HCT116 (cell line): ENCODE measurements at regions not wholly inside any gene's neighbourhood (a gene's known extent, or its start where the extent isn't known, plus 50 kb on each side); places are given as distances from the start of the nearest gene placed in this dataset.

ENCODE experiments used
- ATAC-seq: fragments of 200-7000 bp; cut with Tn5 transposase; 2 replicates; pipeline ENCODE4 v1.9.1; 2020; ENCODE audit warnings: mild to moderate bottlenecking, moderate library complexity
- BruUV-seq: library from RNA; stranded (reverse); fragments of 400-500 nt; replicated peaks from 2 replicates; lab custom pipeline; 2021; lab: Mats Ljungman, UMichigan
- CTCF ChIA-PET: fragments of 300-600 bp; sonication (Branson Sonifier 250); formaldehyde crosslinking; loops from one replicate; lab custom pipeline; 2021; ENCODE audit warnings: antibody characterized with exemption; lab: Charles Lee
- POLR2A ChIA-PET: fragments of 300-600, 350-600 bp; sonication (Branson Sonifier 250); formaldehyde crosslinking; loops from one replicate; lab custom pipeline; 2021; ENCODE audit warnings: antibody characterized with exemption; lab: Charles Lee
- RAD21 ChIA-PET, 2 experiments: fragments of 300-600 bp; sonication (Branson Sonifier 250); formaldehyde crosslinking; loops; one replicate each; lab custom pipeline; 2023; ENCODE audit warnings: low total read pairs in 2 of 2; ENCODE audit not compliant: uncharacterized antibody in 2 of 2, unreplicated experiment in 2 of 2, low non-redundant PET in 1 of 2; lab: Charles Lee
- DNase-seq: peaks from one replicate; pipeline ENCODE4 v3.0.0-alpha.2; 2010; ENCODE audit warnings: low read depth, low spot score
- H2AFZ ChIP-seq: fragments of 200-600 bp; shearing (Covaris generic), sonication (generic); 2 replicates; pipeline ENCODE4 v1.6.1; 2017; ENCODE audit warnings: low read depth, mixed run types, mixed read lengths, antibody characterized with exemption, low read length; ENCODE audit not compliant: poor library complexity, severe bottlenecking
- H3K27ac ChIP-seq: 2 replicates; pipeline ENCODE4 v1.5.1; 2012; ENCODE audit warnings: low read depth, low read length
- H3K27me3 ChIP-seq: fragments of 200-600 bp; sonication (generic); 2 replicates; pipeline ENCODE4 v1.6.1; 2016; ENCODE audit warnings: mixed run types, low read length, mixed read lengths; ENCODE audit not compliant: insufficient read depth
- H3K36me3 ChIP-seq, 2 experiments: fragments of 200-500 bp in 1 of 2; fragments of 200-600 bp in 1 of 2; sonication (Bioruptor generic) in 1 of 2; sonication (generic) in 1 of 2; 2 replicates each; pipeline versions ENCODE4 v1.5.1 to v1.6.1; 2014 to 2016; ENCODE audit warnings: low read length in 2 of 2, inconsistent platforms in 1 of 2, mixed read lengths in 1 of 2, mixed run types in 1 of 2; ENCODE audit not compliant: insufficient read depth in 2 of 2, control insufficient read depth in 1 of 2
- H3K4me1 ChIP-seq, 2 experiments: fragments of 200-600 bp in 1 of 2; sonication (generic) in 1 of 2; 2 replicates each; pipeline versions ENCODE4 v1.5.1 to v1.6.1; 2012 to 2017; ENCODE audit warnings: low read length in 2 of 2, inconsistent platforms in 1 of 2, mild to moderate bottlenecking in 1 of 2, mixed read lengths in 1 of 2, mixed run types in 1 of 2, moderate library complexity in 1 of 2; ENCODE audit not compliant: insufficient read depth in 2 of 2, control insufficient read depth in 1 of 2
- H3K4me2 ChIP-seq: fragments of 200-600 bp; sonication (generic); 2 replicates; pipeline ENCODE4 v1.6.1; 2017; ENCODE audit warnings: mixed run types, low read length, mixed read lengths
- H3K4me3 ChIP-seq, 2 experiments: fragments of 200-600 bp in 1 of 2; sonication (generic) in 1 of 2; replicated peaks in 1 of 2; 2 replicates each; pipeline ENCODE4 v1.5.1; 2011 to 2016; ENCODE audit warnings: low read length in 2 of 2, control low read depth in 1 of 2, low read depth in 1 of 2, mild to moderate bottlenecking in 1 of 2, mixed read lengths in 1 of 2, mixed run types in 1 of 2
- H3K79me2 ChIP-seq: fragments of 200-600 bp; sonication (generic); 2 replicates; pipeline ENCODE4 v1.6.1; 2017; ENCODE audit warnings: mild to moderate bottlenecking, mixed run types, low read length, moderate library complexity, mixed read lengths; ENCODE audit not compliant: insufficient read depth
- H3K9ac ChIP-seq: fragments of 200-600 bp; sonication (generic); 2 replicates; pipeline ENCODE4 v1.6.1; 2016; ENCODE audit warnings: low read length, mixed read lengths
- H3K9me2 ChIP-seq: fragments of 200-600 bp; sonication (generic), shearing (Covaris generic); 2 replicates; pipeline ENCODE4 v1.6.1; 2017; ENCODE audit warnings: mixed run types, mild to moderate bottlenecking, moderate library complexity; ENCODE audit not compliant: insufficient read depth
- H3K9me3 ChIP-seq, 2 experiments: fragments of 200-500 bp in 1 of 2; fragments of 200-600 bp in 1 of 2; sonication (Bioruptor generic) in 1 of 2; sonication (generic) in 1 of 2; 2 replicates each; pipeline ENCODE4 v1.6.1; 2014 to 2017; ENCODE audit warnings: low read length in 2 of 2, mixed read lengths in 2 of 2, inconsistent platforms in 1 of 2, low read depth in 1 of 2, mild to moderate bottlenecking in 1 of 2, mixed run types in 1 of 2, moderate library complexity in 1 of 2; ENCODE audit not compliant: control insufficient read depth in 1 of 2, insufficient read depth in 1 of 2
- H4K20me1 ChIP-seq: fragments of 200-600 bp; sonication (generic), shearing (Covaris generic); 2 replicates; pipeline ENCODE4 v1.6.1; 2017; ENCODE audit warnings: mixed run types, mild to moderate bottlenecking, moderate library complexity; ENCODE audit not compliant: insufficient read depth
- CBX3 ChIP-seq: IDR thresholded peaks from 2 replicates; pipeline ENCODE4 v1.6.1; 2012; ENCODE audit warnings: low read depth
- CTCF ChIP-seq, 3 experiments: fragments of 200-600 bp in 1 of 3; sonication (generic) in 1 of 3; IDR thresholded peaks in 2 of 3; conservative IDR thresholded peaks in 1 of 3; 2 replicates each; pipeline ENCODE4 v1.5.1; 2012 to 2017; ENCODE audit warnings: low read depth in 2 of 3, low read length in 2 of 3, antibody characterized with exemption in 1 of 3, borderline replicate concordance in 1 of 3, control low read depth in 1 of 3, mild to moderate bottlenecking in 1 of 3, mixed read lengths in 1 of 3, mixed run types in 1 of 3, moderate library complexity in 1 of 3; ENCODE audit not compliant: insufficient read depth in 1 of 3
- EGR1 ChIP-seq: IDR thresholded peaks from 2 replicates; pipeline ENCODE4 v1.6.1; 2012; ENCODE audit warnings: low read depth
- EZH2 ChIP-seq: fragments of 200-600 bp; sonication (generic); IDR thresholded peaks from 2 replicates; pipeline ENCODE4 v1.6.1; 2017; ENCODE audit warnings: antibody characterized with exemption, mixed run types
- EZH2phosphoT487 ChIP-seq: fragments of 200-600 bp; IDR thresholded peaks from 2 replicates; pipeline ENCODE4 v1.6.1; 2018; ENCODE audit warnings: antibody characterized with exemption, borderline replicate concordance
- JUND ChIP-seq: IDR thresholded peaks from 2 replicates; pipeline ENCODE4 v1.6.1; 2012
- MAX ChIP-seq: IDR thresholded peaks from 2 replicates; pipeline ENCODE4 v1.6.1; 2012
- POLR2A ChIP-seq: IDR thresholded peaks from 2 replicates; pipeline ENCODE4 v1.7.0; 2011; ENCODE audit warnings: borderline replicate concordance; ENCODE audit not compliant: insufficient read depth, insufficient read length; ENCODE audit errors: extremely low read depth
- POLR2AphosphoS5 ChIP-seq: IDR thresholded peaks from 2 replicates; pipeline ENCODE4 v1.6.1; 2011; ENCODE audit warnings: mild to moderate bottlenecking, low read depth, low read length, moderate library complexity
- RAD21 ChIP-seq: IDR thresholded peaks from 2 replicates; pipeline ENCODE4 v1.6.1; 2012; ENCODE audit warnings: low read depth, mild to moderate bottlenecking
- REST ChIP-seq: IDR thresholded peaks from 2 replicates; pipeline ENCODE4 v1.6.1; 2012; ENCODE audit warnings: low read depth
- SIN3A ChIP-seq: IDR thresholded peaks from 2 replicates; pipeline ENCODE4 v1.6.1; 2012; ENCODE audit warnings: low read depth
- SP1 ChIP-seq: IDR thresholded peaks from 2 replicates; pipeline ENCODE4 v1.6.1; 2012; ENCODE audit warnings: low read depth
- SRF ChIP-seq: IDR thresholded peaks from 2 replicates; pipeline ENCODE4 v1.6.1; 2012; ENCODE audit warnings: low read depth
- YY1 ChIP-seq: IDR thresholded peaks from 2 replicates; pipeline ENCODE4 v1.6.1; 2011; ENCODE audit warnings: low read length, low read depth, moderate library complexity, mild to moderate bottlenecking; ENCODE audit not compliant: insufficient replicate concordance; ENCODE audit errors: extremely low read depth
- ZFX ChIP-seq: fragments of 450-650 bp; IDR thresholded peaks from 2 replicates; pipeline ENCODE4 v1.6.1; 2017
- ZNF274 ChIP-seq: fragments of 200-500 bp; sonication (Bioruptor generic); IDR thresholded peaks from 2 replicates; pipeline ENCODE4 v1.6.1; 2014; ENCODE audit warnings: mild to moderate bottlenecking, low read depth, low read length, inconsistent platforms
- intact Hi-C: fragments of 100-400 bp; cut with micrococcal nuclease; formaldehyde crosslinking; loops from 2 replicates; pipeline ENCODE4 v1.10.0; 2022
- TF ChIP-seq, protein P1 (sequence below): IDR thresholded peaks from 2 replicates; pipeline ENCODE4 v1.6.1; 2012

- H3K4me1 ChIP-seq: no peaks in the 10 kb centered on the region
- BruUV-seq: no TSS peak
- POLR2A ChIA-PET: no interaction called here
- 0 out of 2 replicates have a peak, but pooled peaks cover 5% of the 10 kb centered on the region for H3K27me3 ChIP-seq
- H3K36me3 ChIP-seq: no peaks in the 10 kb centered on the region
- CTCF ChIA-PET: no interaction called here
- ATAC-seq: no peak
- no peak overlapping the region for H3K9ac ChIP-seq
- no peaks in the 10 kb centered on the region for H3K79me2 ChIP-seq
- H2AFZ ChIP-seq: no peak overlapping the region
- no peak for DNase-seq
- intact Hi-C loops: no loop called here
- no peaks in the 10 kb centered on the region for H4K20me1 ChIP-seq
- RAD21 ChIA-PET: no interaction called here
- no peak overlapping the region for H3K4me3 ChIP-seq
- no peaks in the 10 kb centered on the region for H3K9me2 ChIP-seq
- no peak overlapping the region for H3K27ac ChIP-seq
- no peak overlapping the region for H3K4me2 ChIP-seq
- TF ChIP-seq JUND (no peak), YY1 (no peak), SIN3A (no peak), EGR1 (no peak), ZNF274 (no peak), POLR2AphosphoS5 (no peak), CBX3 (no peak), RAD21 (no peak), SRF (no peak), ZFX (no peak), POLR2A (no peak), SP1 (no peak), EZH2phosphoT487 (no peak), MAX (no peak), EZH2 (no peak), REST (no peak), CTCF (IDR thresholded peaks at IDR 0.05 in 2 of 3, conservative IDR thresholded peaks at IDR 0.05 in 1 of 3; ENCODE audit: borderline replicate concordance in 1 of 3, insufficient read depth in 1 of 3, low read depth in 2 of 3, low read length in 2 of 3) (no peak)
- TF ChIP-seq, protein P1, sequence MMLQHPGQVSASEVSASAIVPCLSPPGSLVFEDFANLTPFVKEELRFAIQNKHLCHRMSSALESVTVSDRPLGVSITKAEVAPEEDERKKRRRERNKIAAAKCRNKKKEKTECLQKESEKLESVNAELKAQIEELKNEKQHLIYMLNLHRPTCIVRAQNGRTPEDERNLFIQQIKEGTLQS: no peak
- H3K9me3 ChIP-seq: no peaks in the 10 kb centered on the region
These were observed 228.8 kb downstream of the SH3BP4 start for GRCh38 chr2:235180642-235181041.
